Psoas muscle (tissue), 7 donors: ENCODE measurements at regions not wholly inside any gene's neighbourhood (a gene's known extent, or its start where the extent isn't known, plus 50 kb on each side); places are given as distances from the start of the nearest gene placed in this dataset.

Experiments
- ATAC-seq, 4 donors: fragments of 200-7000 bp; cut with Tn5 transposase; one replicate each; pipeline ENCODE4 v1.9.1; 2020; ENCODE audit warnings: moderate library complexity in 3 of 4, mild to moderate bottlenecking in 2 of 4
- DNase-seq, 2 donors: peaks; one replicate each; pipeline ENCODE4 v3.0.0-alpha.2; 2020
- H3K27ac ChIP-seq: fragments of 200-600 bp; one replicate; pipeline ENCODE4 v1.8.0; 2022
- H3K27me3 ChIP-seq, 3 donors: fragments of 200-600 bp in 1 of 3; one replicate each; pipeline versions ENCODE4 v1.6.1 to v1.8.0; 2013 to 2022; ENCODE audit warnings: low read length in 2 of 3, mild to moderate bottlenecking in 2 of 3, moderate library complexity in 1 of 3; ENCODE audit not compliant: insufficient read depth in 3 of 3
- H3K36me3 ChIP-seq, 2 donors: fragments of 200-600 bp in 1 of 2; one replicate each; pipeline versions ENCODE4 v1.6.1 to v1.8.0; 2013 to 2022; ENCODE audit warnings: low read depth in 1 of 2, mild to moderate bottlenecking in 1 of 2, moderate library complexity in 1 of 2; ENCODE audit not compliant: insufficient read depth in 1 of 2
- H3K4me1 ChIP-seq: fragments of 200-600 bp; one replicate; pipeline ENCODE4 v1.8.0; 2022
- H3K4me3 ChIP-seq: fragments of 200-600 bp; one replicate; pipeline ENCODE4 v1.8.0; 2022; ENCODE audit warnings: mild to moderate bottlenecking
- H3K9me3 ChIP-seq: fragments of 200-600 bp; one replicate; pipeline ENCODE4 v1.8.0; 2022
- WGBS, 3 donors: extraction: QIAGEN DNeasy Blood & Tissue Kit; methylation state at CpG; one replicate each; pipeline versions ENCODE4 v1.1.6 to v1.1.7; 2013; 5-methylcytosine and 5-hydroxymethylcytosine counted together
- intact Hi-C, 2 donors: fragments of 100-400 bp; cut with DNase I; formaldehyde crosslinking; loops; one replicate each; pipeline versions ENCODE4 v1.11.0 to v1.14.2; 2022
- TF ChIP-seq, protein P1 (sequence below): fragments of 200-600 bp; IDR thresholded peaks from one replicate; pipeline ENCODE4 v1.8.0; 2022; ENCODE audit warnings: antibody characterized with exemption
- donor health status: healthy with polysubstance abuse.
- donor health status: DM: no; HTN: no; CAD: no; lungs with moderate emphysema.
- donor health status: Bipolar disorder and iron deficiency.
- donor health status: healthy.
- donor health status: DM: yes; HTN: yes; CAD: no.
- donor health status: DM: no; HTN: no; CAD: no.
- donor health status: DM: yes; HTN: yes; CAD: no.

DNA sequence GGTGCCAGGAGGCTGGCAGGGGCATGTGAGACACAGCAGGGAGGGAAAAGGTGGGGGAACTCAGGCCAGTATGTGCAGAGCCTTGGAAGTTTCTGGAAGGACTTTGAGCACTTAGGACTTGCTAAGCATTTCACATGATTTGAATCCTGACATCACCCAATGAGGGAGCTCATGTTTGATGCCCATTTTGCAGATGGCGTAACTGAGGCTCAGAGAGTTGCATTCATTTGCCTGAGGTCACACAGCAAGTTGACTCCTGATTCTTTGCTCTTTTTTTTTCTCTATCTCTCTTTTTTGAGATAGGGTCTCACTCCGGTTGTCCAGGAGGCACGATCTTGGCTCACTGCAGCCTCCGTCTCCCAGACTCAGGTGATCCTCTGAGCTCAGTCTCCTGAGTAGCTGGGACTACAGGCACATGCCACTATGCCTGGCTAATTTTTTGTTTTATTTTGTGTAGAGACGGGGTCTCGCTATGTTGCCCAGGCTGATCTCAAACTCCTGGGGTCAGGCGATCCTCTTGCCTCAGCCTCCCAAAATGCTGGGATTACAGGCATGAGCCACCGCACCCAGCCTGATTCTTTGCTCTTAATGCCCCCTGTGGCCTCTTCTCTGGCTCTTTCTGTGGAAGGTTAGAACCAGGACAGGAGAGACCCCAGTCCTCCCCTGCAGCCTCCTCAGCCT, 246.1 kb downstream of the RBM19 start:
- Histone ChIP-seq H3K9me3 (no peaks in the 10 kb centered on the region), H3K27me3 (peaks cover 0 to 12% (median 3%) of the 10 kb centered on the region in 3 donors), H3K4me3 (no peak overlapping the region), H3K36me3 (no peaks in the 10 kb centered on the region), H3K27ac (no peak overlapping the region), H3K4me1 (no peaks in the 10 kb centered on the region)
- 88 to 92% (median 91%) methylated on average over 8 of the region's 8 CpGs for WGBS, 3 donors
- no peak for ATAC-seq
- no peak for DNase-seq
- intact Hi-C loops, result no loop called here
- TF ChIP-seq, protein P1, sequence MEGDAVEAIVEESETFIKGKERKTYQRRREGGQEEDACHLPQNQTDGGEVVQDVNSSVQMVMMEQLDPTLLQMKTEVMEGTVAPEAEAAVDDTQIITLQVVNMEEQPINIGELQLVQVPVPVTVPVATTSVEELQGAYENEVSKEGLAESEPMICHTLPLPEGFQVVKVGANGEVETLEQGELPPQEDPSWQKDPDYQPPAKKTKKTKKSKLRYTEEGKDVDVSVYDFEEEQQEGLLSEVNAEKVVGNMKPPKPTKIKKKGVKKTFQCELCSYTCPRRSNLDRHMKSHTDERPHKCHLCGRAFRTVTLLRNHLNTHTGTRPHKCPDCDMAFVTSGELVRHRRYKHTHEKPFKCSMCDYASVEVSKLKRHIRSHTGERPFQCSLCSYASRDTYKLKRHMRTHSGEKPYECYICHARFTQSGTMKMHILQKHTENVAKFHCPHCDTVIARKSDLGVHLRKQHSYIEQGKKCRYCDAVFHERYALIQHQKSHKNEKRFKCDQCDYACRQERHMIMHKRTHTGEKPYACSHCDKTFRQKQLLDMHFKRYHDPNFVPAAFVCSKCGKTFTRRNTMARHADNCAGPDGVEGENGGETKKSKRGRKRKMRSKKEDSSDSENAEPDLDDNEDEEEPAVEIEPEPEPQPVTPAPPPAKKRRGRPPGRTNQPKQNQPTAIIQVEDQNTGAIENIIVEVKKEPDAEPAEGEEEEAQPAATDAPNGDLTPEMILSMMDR, result no peak

DNA sequence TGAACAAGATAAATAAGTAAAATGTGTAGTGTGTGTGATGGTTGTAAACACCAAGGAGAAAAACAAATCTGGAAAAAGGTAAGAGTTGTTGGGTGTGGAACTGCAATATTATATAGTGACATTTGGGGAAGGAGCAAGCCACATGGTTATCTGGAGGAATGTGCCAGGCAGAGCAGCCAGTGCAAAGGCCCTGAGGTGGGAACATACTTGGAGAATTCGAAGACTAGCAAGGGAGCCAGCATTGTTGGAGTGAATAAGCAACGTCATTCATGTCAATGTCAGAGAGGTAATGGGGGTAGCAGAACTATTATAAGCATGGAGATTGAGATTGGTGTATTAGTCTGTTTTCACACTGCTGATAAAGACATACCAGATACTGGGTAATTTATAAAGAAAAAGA, 241.5 kb upstream of the LHX5 start:
- intact Hi-C loops, result no loop called here
- Histone ChIP-seq H3K4me1 (no peaks in the 10 kb centered on the region), H3K27ac (no peak overlapping the region), H3K9me3 (no peaks in the 10 kb centered on the region), H3K36me3 (no peaks in the 10 kb centered on the region), H3K4me3 (no peak overlapping the region), H3K27me3 (peaks cover 2 to 4% (median 2%) of the 10 kb centered on the region in 3 donors)
- ATAC-seq, result no peak
- WGBS, 3 donors, result 87 to 89% (median 87%) methylated on average over 2 of the region's 2 CpGs
- DNase-seq, result no peak
- TF ChIP-seq, protein P1, result no peak

DNA sequence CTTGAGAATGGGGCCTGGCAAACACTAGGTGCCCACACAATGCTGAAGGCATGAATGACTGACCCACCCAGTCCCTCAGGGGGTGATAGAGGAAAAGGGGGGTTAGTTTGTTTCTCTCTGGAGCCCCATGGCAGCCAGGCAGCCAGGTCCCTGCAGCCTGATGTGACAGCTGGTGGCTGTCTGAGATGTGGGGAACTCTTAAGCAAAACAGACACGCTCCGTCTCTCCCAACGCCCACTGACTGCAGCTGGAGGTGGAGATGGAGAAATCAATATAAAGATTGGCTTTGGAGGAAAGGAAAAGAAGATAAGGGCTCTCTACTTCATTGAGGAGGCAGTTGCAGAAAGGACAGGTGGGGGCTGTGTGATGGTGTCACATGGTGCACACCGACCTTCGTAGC, 240.8 kb upstream of the LHX5 start:
- intact Hi-C loops, result no loop called here

DNA sequence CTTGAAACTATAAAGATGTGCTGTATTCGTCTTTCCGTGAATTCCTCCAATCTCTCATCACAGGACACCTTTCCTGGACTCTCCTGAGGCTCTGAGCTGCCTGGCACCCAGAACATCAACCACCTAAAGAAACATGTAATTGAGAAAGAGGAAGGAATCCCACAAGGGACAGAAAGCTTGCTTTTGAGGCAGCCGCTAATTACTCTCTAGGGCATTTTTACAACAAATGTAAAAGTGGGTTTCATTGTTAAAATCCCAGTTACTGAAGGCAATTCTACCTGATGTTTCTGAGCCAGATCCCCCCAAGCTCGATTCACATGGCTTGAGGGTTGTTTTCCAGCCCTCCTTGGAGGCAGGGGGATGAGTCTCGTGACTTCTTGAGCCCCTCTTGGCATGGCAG, 238.5 kb upstream of the LHX5 start:
- intact Hi-C loops, result no loop called here
- TF ChIP-seq, protein P1, result no peak
- no peak overlapping the region for H3K27ac ChIP-seq
- WGBS, 3 donors, result 63 to 73% (median 64%) methylated on average over 5 of the region's 5 CpGs
- peaks cover 2 to 9% (median 8%) of the 10 kb centered on the region in 3 donors for H3K27me3 ChIP-seq
- DNase-seq (no peak), ATAC-seq (no peak)
- H3K9me3 ChIP-seq, result no peaks in the 10 kb centered on the region
- H3K4me1 ChIP-seq, result no peaks in the 10 kb centered on the region
- H3K4me3 ChIP-seq, result no peak overlapping the region
- H3K36me3 ChIP-seq, result no peaks in the 10 kb centered on the region

More for the DNA sequence above, 240.8 kb upstream of the LHX5 start:
- peaks cover 2 to 6% (median 4%) of the 10 kb centered on the region in 3 donors for H3K27me3 ChIP-seq
- H3K9me3 ChIP-seq, result no peaks in the 10 kb centered on the region
- DNase-seq (no peak), ATAC-seq (no peak)
- H3K4me3 ChIP-seq, result no peak overlapping the region
- no peak overlapping the region for H3K27ac ChIP-seq
- WGBS, 3 donors, result 72 to 78% (median 76%) methylated on average over 5 of the region's 5 CpGs
- TF ChIP-seq, protein P1, result no peak
- no peaks in the 10 kb centered on the region for H3K4me1 ChIP-seq
- no peaks in the 10 kb centered on the region for H3K36me3 ChIP-seq

DNA sequence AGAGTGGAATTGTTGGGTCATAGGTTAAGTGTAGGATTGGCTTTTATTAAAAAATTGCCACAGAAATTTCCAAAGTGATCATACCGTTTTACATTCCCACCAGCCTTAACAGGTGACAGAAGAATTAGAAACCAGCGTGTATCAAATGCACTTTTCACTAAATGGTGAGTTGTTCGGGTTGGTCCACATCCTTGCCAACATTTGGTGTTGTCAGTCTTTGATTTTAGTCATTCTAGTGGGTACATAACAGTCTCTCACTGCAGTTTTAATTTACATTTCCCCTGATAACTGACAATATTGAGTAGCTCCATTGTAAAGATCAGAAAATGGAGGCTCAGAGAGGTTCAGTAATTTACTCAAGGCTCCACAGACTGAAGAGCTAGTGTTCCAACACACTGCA, 237.8 kb upstream of the LHX5 start:
- no peak overlapping the region for H3K4me3 ChIP-seq
- ATAC-seq (no peak), DNase-seq (no peak)
- no peaks in the 10 kb centered on the region for H3K9me3 ChIP-seq
- H3K36me3 ChIP-seq, result no peaks in the 10 kb centered on the region
- H3K27ac ChIP-seq, result no peak overlapping the region
- peaks cover 2 to 16% (median 9%) of the 10 kb centered on the region in 3 donors for H3K27me3 ChIP-seq
- intact Hi-C loops, result no loop called here
- WGBS, 3 donors, result 76 to 77% (median 76%) methylated on average over 3 of the region's 3 CpGs
- H3K4me1 ChIP-seq, result no peaks in the 10 kb centered on the region
- TF ChIP-seq, protein P1, result no peak
